ENCODE measurements at regions not wholly inside any gene's neighbourhood (a gene's known extent, or its start where the extent isn't known, plus 50 kb on each side); places are given as distances from the start of the nearest gene placed in this dataset.
"Not testable (repeated sequence)": the region's sequence is repeated elsewhere in the genome, so short reads cannot be mapped to it uniquely, and the experiment has no call there.

GRCh38 chr10:46202405-46202804, 84.4 kb upstream of the ANTXRL start:
- not testable (repeated sequence) for DNase-seq (ENCODE audit: low read depth)

GRCh38 chr10:46204482-46205102, 82.2 kb upstream of the ANTXRL start:
- DNase-seq (ENCODE audit: low read depth) = not testable (repeated sequence)

DNA sequence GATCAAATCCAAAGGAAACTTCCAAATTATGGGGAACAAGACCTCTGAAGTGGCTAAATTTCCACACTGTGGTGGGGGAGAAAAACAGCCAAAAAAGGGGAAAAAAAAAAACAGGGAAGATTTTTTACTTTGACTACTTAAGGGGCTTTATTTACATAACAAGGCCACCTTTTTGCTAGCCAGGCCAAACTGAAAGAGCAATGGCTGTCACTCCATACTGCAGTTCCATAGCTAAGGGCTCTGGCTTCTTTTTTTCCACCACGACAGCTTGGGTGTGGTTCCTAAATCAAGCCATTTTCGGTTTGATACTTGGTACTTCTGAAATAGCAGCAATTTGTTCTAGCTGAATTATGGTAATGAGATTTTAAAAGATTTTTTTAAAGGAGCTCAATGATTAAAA, 76.4 kb upstream of the ANTXRL start:
- DNase-seq (ENCODE audit: low read depth) = not testable (repeated sequence)

GRCh38 chr10:46215426-46215825, 71.4 kb upstream of the ANTXRL start:
- DNase-seq (ENCODE audit: low read depth) = no peak

- DNase-seq (ENCODE audit: low read depth) = no peak
Observed at GRCh38 chr10:46216003-46216634, 70.7 kb upstream of the ANTXRL start.

- no peak for DNase-seq (ENCODE audit: low read depth)
Observed at GRCh38 chr10:46216836-46217751, 69.7 kb upstream of the ANTXRL start.

GRCh38 chr10:46217752-46218453, 68.9 kb upstream of the ANTXRL start:
- DNase-seq (ENCODE audit: low read depth) = no peak

DNA sequence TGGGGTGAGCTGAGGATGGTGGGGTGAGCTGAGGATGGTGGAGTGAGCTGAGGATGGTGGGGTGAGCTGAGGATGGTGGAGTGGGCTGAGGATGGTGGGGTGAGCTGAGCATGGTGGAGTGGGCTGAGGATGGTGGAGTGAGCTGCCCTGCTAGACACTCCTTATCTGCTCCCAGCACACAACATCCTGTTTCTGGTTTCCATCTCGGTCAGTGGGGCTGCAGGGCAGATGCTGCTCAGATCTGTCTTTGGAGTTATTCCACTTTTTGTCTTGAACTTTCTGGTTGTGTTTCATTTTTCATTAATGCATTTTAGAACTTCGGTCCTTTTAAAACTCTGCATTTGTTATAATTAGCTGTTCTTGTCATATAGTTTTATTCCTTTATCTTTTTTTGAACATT, 67.9 kb upstream of the ANTXRL start:
- DNase-seq (ENCODE audit: low read depth) = no peak

DNA sequence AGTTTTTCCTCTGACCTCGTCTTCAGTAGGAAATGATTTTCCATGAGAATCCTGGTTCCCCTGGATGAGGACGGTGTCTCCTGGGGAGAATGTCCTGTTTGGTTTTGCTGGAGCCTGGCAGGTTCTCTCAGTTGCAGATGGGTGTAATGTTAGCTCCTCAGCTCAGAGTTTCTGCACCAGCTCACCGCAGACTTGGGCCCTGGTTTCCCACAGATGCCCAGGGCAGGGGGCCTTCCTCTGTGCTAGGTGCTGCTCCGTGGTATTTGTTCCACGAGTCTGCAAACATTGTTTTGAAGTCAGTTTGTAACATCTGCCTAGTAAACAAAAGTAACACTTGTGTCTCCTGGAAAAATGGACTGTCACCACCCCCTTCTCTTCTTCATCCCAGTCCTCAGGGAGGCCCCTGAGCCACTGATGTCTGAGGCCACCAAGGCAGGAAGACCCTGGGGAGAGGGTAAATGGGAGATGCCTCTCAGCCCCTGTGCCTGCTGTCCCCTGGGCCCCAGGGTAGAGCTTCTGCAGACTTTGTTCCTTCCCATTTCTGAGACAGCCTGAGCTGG, 67.3 kb upstream of the ANTXRL start:
- not testable (repeated sequence) for DNase-seq (ENCODE audit: low read depth)

DNA sequence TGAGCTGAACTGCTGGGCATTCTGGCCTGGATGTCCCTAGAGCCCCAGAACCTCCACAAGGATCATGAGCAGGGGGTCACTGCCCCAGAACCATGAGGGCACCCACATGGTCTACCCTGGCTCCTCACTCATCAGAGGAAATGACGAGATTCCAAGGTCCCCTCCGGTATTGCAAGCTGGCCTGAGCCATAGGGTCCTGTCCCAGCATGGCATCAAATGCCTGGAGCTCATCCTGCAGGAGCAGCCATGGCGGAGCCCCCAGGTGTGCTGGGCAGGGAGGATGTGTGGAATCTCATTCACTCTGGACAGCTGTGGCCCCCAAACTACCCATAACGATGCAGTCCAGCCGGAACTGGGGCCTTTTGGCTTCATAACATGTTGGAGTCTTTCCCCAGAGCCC, 66.6 kb upstream of the ANTXRL start:
- no peak for DNase-seq (ENCODE audit: low read depth)

- no peak for DNase-seq (ENCODE audit: low read depth)
Observed at GRCh38 chr10:46220872-46221538, 65.8 kb upstream of the ANTXRL start.

- no peak for DNase-seq (ENCODE audit: low read depth)
Observed at GRCh38 chr10:46222364-46222935, 64.3 kb upstream of the ANTXRL start.

GRCh38 chr10:46223064-46223480, 63.7 kb upstream of the ANTXRL start:
- DNase-seq (ENCODE audit: low read depth) = no peak

- no peak for DNase-seq (ENCODE audit: low read depth)
Observed at GRCh38 chr10:46223626-46224413, 63.0 kb upstream of the ANTXRL start.

DNA sequence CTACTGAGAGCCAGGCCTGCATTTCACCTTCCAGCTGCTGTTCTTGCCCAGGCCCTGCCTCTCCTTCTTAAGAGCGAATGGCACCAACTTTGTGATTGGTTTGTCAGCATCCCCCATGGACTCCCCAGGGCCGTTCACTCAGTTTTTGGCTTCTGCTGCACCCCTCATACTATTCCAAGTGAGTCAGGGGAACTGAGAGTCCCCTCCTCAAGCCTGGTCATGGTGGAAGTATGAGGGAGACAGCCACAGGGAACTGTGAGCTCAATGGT, 62.4 kb upstream of the ANTXRL start:
- DNase-seq (ENCODE audit: low read depth) = no peak

DNA sequence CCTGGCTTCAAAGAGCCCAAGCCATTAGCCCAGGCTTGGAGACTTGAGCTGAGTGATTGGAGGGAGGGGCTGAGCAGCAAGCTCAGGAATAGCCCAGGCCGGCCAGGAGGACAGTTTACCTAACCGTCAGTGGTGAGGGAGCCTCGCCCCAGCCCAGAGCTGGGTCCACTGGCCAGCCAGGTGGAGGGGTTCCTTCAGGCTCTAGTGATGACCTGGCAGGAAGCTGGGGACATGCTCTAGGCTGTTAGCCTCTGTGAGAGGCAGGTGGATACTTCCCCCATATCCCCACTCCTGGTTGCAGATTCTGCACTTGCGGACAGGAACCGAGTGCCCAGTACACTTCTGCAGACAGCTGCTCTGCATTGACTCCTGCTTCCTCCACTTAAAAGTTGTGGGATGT, 61.2 kb upstream of the ANTXRL start:
- DNase-seq (ENCODE audit: low read depth) = no peak

- no peak for DNase-seq (ENCODE audit: low read depth)
Observed at GRCh38 chr10:46226232-46226631, 60.6 kb upstream of the ANTXRL start.

DNA sequence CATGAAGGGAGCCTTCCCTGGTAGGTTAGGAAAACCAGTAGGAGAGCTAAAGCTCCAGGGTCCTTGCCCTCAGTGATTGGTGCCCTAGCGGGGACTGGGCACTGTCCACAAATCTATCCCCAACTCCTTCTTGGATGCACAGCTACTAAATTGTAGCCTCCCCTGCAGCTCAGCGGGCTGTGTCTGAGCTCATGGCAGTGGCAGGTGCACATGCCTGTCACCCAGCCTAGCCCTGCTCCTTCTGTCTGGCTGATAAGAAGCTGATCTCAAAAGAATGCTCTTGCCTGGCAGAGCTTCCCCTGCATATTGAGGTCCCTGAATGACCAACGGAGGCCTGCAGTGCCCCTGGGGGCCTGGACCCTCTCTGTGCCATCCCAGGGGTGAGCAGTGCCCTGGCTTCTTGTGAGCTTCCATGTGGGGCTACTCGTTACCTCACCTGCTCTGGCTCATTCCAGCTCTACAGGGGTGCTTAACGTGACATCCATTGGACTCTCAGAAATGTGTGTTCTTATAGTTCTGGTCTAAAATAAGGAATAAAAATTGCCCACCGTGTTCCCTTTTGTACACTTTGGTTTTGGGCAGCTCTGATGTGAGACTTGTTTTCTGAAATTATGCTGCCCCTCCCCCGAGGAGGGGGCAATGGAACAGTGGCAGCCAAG, 59.8 kb upstream of the ANTXRL start:
- no peak for DNase-seq (ENCODE audit: low read depth)

GRCh38 chr10:46227571-46227935, 59.2 kb upstream of the ANTXRL start:
- no peak for DNase-seq (ENCODE audit: low read depth)

DNA sequence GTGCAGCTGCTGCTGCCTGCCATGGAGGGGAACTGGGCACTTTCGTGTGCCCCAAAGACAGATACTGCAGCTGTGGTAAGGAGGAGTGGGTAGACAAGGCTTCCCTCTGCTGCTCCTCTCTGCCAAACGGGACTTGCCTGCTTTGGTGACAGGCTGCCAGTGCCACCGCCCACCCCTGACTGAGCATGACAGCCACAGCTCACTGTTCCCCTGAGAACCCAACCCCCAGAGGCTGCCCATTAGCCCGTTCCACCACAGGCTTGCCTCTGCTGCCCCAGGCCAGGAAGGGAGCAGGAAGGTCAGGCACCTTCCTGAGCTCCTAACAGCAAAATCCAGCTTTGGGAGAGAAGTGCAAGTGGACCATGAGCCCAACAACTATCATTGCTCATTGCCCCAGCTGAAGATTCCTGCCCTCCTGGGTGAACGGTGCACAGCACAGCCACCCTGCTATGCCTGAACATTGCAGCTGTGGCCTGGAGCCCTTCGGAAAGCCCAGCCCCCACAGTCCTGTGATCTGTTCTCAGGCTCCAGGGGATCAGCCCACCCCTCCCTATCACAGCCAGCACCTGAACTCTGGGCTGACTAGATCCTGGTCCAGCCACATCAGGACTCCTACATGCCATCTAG, 58.7 kb upstream of the ANTXRL start:
- no peak for DNase-seq (ENCODE audit: low read depth)
